GM12872 (cell line): ENCODE measurements at regions not wholly inside any gene's neighbourhood (a gene's known extent, or its start where the extent isn't known, plus 50 kb on each side); places are given as distances from the start of the nearest gene placed in this dataset.

Source experiments
- TF ChIP-seq, protein P1 (sequence below): IDR thresholded peaks from 3 replicates; pipeline ENCODE4 v1.5.1; 2011; ENCODE audit warnings: low read depth, mild to moderate bottlenecking, low read length, moderate library complexity; ENCODE audit not compliant: insufficient read depth

DNA sequence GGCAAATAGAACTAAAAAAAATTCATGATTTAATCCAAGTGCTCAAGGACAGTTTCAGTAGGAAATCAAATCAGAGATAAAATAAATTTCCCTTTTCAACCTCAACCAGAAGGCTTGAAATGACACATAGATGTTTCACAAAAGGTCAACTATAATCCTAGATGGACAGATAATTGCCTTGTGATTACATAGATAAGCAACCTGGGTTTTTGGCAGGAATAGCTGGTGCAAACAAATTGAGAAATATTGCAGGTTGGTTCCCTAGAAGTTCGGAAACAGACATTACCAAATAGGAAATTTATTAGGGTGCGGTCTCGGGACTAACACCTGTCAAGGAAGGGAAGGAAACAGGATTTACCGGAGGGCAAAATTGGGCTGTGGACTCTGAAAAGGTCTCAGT lies 497.5 kb downstream of the COG6 start:
- TF ChIP-seq, protein P1, sequence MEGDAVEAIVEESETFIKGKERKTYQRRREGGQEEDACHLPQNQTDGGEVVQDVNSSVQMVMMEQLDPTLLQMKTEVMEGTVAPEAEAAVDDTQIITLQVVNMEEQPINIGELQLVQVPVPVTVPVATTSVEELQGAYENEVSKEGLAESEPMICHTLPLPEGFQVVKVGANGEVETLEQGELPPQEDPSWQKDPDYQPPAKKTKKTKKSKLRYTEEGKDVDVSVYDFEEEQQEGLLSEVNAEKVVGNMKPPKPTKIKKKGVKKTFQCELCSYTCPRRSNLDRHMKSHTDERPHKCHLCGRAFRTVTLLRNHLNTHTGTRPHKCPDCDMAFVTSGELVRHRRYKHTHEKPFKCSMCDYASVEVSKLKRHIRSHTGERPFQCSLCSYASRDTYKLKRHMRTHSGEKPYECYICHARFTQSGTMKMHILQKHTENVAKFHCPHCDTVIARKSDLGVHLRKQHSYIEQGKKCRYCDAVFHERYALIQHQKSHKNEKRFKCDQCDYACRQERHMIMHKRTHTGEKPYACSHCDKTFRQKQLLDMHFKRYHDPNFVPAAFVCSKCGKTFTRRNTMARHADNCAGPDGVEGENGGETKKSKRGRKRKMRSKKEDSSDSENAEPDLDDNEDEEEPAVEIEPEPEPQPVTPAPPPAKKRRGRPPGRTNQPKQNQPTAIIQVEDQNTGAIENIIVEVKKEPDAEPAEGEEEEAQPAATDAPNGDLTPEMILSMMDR, result no peak

DNA sequence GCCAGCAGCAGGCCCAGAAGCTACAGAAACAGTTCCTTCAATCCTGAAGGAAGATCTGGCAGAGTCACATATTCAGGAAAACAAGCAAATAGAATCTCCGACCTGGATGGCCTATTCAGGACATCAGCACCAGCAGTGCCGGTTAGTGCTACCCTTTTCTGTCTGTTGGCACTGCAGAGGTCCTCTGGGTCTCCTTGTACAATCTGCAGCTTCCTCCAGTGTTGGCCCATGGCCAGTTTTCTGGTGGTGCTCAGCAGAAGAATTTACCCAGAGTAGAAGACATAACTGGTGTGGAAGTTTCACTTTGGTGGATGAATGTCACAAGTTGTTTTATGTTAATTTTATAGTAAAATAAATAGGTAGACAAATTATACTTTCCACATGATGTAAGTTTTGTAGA lies 498.1 kb downstream of the COG6 start:
- TF ChIP-seq, protein P1, result no peak

DNA sequence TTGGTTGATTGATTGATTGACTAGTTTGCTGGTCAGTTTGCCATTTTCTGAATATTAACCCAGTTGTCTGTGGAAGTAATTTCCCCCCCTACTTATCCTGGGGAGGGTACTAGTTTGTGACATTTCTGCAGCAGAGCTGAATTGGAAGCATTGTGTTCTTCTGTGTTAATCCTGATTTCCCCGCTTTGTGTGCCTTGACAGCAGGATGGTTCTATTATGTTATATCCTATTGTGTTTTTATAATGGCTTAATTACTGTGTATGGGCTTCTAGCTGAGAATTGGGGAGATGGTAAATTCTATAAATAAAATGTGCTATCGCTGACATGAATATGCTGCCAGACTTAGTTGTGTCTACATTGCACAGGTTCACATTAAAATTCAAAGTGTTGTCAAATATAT lies 499.7 kb downstream of the COG6 start:
- TF ChIP-seq, protein P1, result no peak

DNA sequence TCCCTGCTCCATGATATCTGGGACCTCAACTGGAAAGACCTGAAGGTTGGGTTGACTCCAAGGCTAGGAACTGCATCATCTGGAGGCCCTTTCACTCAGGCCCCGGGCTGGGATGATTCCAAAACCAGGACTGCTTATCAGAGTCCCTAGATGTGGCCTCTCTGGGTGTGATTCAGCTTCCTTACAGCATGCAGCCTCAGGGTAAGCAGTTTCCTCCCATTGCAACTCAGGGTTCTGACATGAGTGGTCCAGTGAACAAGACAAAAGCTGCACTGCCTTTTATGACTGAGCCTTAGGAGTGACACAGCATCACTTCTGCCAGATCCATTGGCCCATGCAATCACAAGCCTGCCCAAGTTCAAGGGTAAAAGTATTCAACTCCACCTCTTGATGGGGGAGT lies 502.8 kb downstream of the COG6 start:
- TF ChIP-seq, protein P1, result no peak

DNA sequence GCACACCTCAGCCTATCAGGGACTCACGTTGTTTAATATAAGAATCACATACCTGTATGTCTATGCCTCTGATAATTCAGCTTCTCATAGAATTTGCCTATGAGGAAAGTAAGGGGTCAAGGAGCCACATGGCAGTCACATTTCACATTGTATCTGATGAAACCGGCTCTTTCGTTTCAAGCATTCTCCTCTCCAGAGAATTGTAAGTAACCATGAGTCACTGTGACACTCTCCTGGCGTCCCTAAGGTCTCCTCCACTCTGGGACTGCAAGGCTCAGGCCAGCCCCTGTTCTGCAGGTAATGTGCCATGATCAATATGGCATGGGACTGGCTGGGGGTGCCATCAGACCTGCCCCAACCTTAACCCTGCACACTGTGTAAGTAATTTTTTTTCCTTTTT lies 503.3 kb downstream of the COG6 start:
- TF ChIP-seq, protein P1, result no peak

DNA sequence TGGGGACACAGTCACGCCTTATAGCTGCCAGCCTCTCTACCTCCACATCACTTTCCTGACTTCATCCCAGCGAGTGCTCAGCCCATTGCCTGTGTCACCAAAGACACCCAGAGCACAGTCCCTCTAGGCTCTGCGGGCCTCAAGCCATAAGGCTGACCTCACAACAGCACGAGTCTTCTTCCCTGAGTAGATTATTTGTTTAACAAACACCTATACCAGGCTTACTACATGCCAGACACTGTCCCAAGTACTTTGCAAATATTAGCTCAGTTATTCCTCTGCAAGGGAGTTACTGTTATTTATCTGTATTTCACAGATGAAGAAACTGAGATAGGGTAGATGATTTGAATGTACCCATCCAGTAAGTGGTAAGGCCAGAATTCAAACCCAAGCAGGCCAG lies 504.3 kb downstream of the COG6 start:
- TF ChIP-seq, protein P1, result no peak

DNA sequence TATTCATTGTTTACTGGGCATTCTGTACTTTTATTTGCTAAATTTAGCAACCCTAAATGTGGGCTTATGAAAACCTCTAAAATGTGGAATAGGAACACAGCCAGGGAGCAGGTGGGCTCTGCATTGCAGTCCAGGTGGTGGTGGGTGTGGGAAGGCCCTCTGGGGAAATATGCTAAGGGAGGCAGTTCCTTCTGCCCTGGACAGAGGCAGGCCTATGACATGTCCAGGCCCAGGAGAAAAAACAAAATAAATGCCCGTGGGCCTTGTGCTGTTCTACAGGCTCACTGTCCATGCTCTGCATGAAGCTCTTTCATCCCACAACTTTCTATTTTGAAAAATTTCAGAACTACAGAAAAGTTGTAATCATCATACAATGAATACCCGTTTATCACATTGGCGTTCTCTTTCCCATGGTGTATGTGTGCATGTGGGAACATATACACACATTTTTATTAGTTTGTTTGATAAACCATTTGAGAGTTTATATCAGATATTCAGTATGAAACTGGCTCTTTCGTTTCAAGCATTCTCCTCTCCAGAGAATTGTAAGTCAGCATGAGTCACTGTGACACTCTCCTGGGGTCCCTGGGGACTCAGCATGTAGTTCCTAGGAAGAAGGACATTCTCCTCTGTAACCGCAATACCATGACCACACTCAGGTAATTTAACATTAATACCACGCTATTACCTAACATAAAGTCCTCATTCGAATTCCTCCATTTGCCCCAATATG lies 505.3 kb downstream of the COG6 start:
- TF ChIP-seq, protein P1, result no peak
